K562 (cell line): ENCODE measurements at regions not wholly inside any gene's neighbourhood (a gene's known extent, or its start where the extent isn't known, plus 50 kb on each side); places are given as distances from the start of the nearest gene placed in this dataset.

Experiments used
- ATAC-seq: fragments of 200-7000 bp; cut with Tn5 transposase; 3 replicates; pipeline ENCODE4 v1.9.1; 2020; ENCODE audit warnings: moderate library complexity
- BruUV-seq: library from RNA; stranded (reverse); fragments of 400-500 nt; replicated peaks from 2 replicates; lab custom pipeline; 2021; lab: Mats Ljungman, UMichigan
- CTCF ChIA-PET: fragments of 300-600 bp; formaldehyde crosslinking; extraction: SDS; loops from one replicate; lab custom pipeline; 2021; ENCODE audit warnings: low intra/inter-chr PET ratio; lab: Yijun Ruan, JAX
- POLR2A ChIA-PET: fragments of 300-600, 350-650 bp; sonication (Branson Sonifier 250); formaldehyde crosslinking; extraction: SDS; loops from one replicate; lab custom pipeline; 2021; ENCODE audit warnings: antibody characterized with exemption, inconsistent platforms; lab: Yijun Ruan, JAX
- DNase-seq, 4 experiments: peaks; one replicate each; pipeline versions ENCODE4 v3.0.0 to v3.0.0-alpha.2; 2011 to 2018; ENCODE audit warnings: low spot score in 3 of 4, mixed read lengths in 3 of 4; ENCODE audit errors: extremely low read depth in 1 of 4
- FAIRE-seq: peaks from 2 replicates; lab custom pipeline; 2011; peaks lifted over from hg19 to GRCh38; lab: Jason Lieb, UNC
- H2AFZ ChIP-seq: 2 replicates; pipeline ENCODE4 v1.6.0; 2011; ENCODE audit warnings: low read depth, low read length, control low read depth, inconsistent platforms
- H3K27ac ChIP-seq: fragments of 200-600 bp; 3 replicates; pipeline ENCODE4 v1.8.0; 2011; ENCODE audit warnings: low read depth, mild to moderate bottlenecking, control low read depth, inconsistent platforms, low read length, moderate library complexity, mixed read lengths; ENCODE audit errors: extremely low read depth
- H3K27me3 ChIP-seq, 2 experiments: fragments of 300-600 bp in 1 of 2; 2 replicates in 1 of 2; 3 replicates in 1 of 2; pipeline versions ENCODE4 v1.6.0 to v1.8.0; 2011; ENCODE audit warnings: inconsistent platforms in 2 of 2, low read length in 2 of 2, mild to moderate bottlenecking in 1 of 2, mixed read lengths in 1 of 2, moderate library complexity in 1 of 2; ENCODE audit not compliant: control insufficient read depth in 2 of 2, insufficient read depth in 2 of 2
- H3K36me3 ChIP-seq: fragments of 300-600 bp; 3 replicates; pipeline ENCODE4 v1.8.0; 2011; ENCODE audit warnings: mild to moderate bottlenecking, low read length, inconsistent platforms; ENCODE audit not compliant: control insufficient read depth, insufficient read depth
- H3K4me1 ChIP-seq, 2 experiments: fragments of 200-600 bp in 1 of 2; replicated peaks in 1 of 2; 2 replicates in 1 of 2; 3 replicates in 1 of 2; pipeline versions ENCODE4 v1.5.1 to v1.8.0; 2011; ENCODE audit warnings: inconsistent platforms in 2 of 2, low read length in 2 of 2, mild to moderate bottlenecking in 1 of 2, mixed read lengths in 1 of 2, moderate library complexity in 1 of 2; ENCODE audit not compliant: control insufficient read depth in 2 of 2, insufficient read depth in 2 of 2
- H3K4me2 ChIP-seq: 2 replicates; pipeline ENCODE4 v1.6.1; 2011; ENCODE audit warnings: low read length, control low read depth, inconsistent platforms, mixed read lengths; ENCODE audit not compliant: insufficient read depth
- H3K4me3 ChIP-seq: fragments of 200-600 bp; sonication (generic), shearing (Covaris generic); 2 replicates; pipeline ENCODE4 v1.5.1; 2016; ENCODE audit warnings: control low read depth, inconsistent platforms
- H3K79me2 ChIP-seq: fragments of 200-600 bp; 3 replicates; pipeline ENCODE4 v1.8.0; 2011; ENCODE audit warnings: low read length, inconsistent platforms; ENCODE audit not compliant: control insufficient read depth, insufficient read depth
- H3K9ac ChIP-seq, 2 experiments: 2 replicates each; pipeline versions ENCODE4 v1.6.0 to v1.6.1; 2011; ENCODE audit warnings: low read depth in 2 of 2, low read length in 2 of 2, control low read depth in 1 of 2, inconsistent platforms in 1 of 2, mild to moderate bottlenecking in 1 of 2, mixed read lengths in 1 of 2; ENCODE audit not compliant: insufficient read depth in 1 of 2
- H3K9me1 ChIP-seq: one replicate; pipeline ENCODE4 v1.6.0; 2011; ENCODE audit warnings: inconsistent platforms, mild to moderate bottlenecking, low read length, moderate library complexity; ENCODE audit not compliant: control insufficient read depth, insufficient read depth
- H3K9me3 ChIP-seq: replicated peaks from 2 replicates; pipeline ENCODE4 v1.5.1; 2011; ENCODE audit warnings: low read depth, low read length, inconsistent platforms; ENCODE audit not compliant: control insufficient read depth, insufficient read depth
- H4K20me1 ChIP-seq: replicated peaks from 2 replicates; pipeline ENCODE4 v1.6.1; 2011; ENCODE audit warnings: low read length, inconsistent platforms, mixed read lengths; ENCODE audit not compliant: control insufficient read depth, insufficient read depth
- CBX3 ChIP-seq, 2 experiments: IDR thresholded peaks; 1 replicate in 1 of 2; 2 replicates in 1 of 2; pipeline ENCODE4 v1.6.1; 2012; ENCODE audit warnings: inconsistent platforms in 2 of 2, low read length in 2 of 2, borderline replicate concordance in 1 of 2, control low read depth in 1 of 2
- HIVEP1 ChIP-seq: fragments of 250-450 bp; sonication (Bioruptor Pico); IDR thresholded peaks from 2 replicates; pipeline ENCODE4 v1.4.0; 2020; ENCODE audit warnings: mild to moderate bottlenecking
- KAT8 ChIP-seq: fragments of 450-650 bp; IDR thresholded peaks from 2 replicates; pipeline ENCODE4 v1.6.1; 2016; ENCODE audit warnings: low read depth, mild to moderate bottlenecking
- NFYB ChIP-seq: IDR thresholded peaks from 2 replicates; pipeline ENCODE4 v1.6.1; 2011; ENCODE audit warnings: mild to moderate bottlenecking, moderate library complexity; ENCODE audit not compliant: insufficient read length; ENCODE audit errors: extremely low read depth
- RNF2 ChIP-seq: sonication (generic); IDR thresholded peaks from 2 replicates; pipeline ENCODE4 v1.6.1; 2016
- ZC3H4 ChIP-seq: sonication (generic); formaldehyde crosslinking; IDR thresholded peaks from 2 replicates; pipeline ENCODE4 v1.9.0; 2021; ENCODE audit warnings: missing genetic modification reagents, borderline replicate concordance
- ZNF347 ChIP-seq: fragments of 450-650 bp; formaldehyde crosslinking; IDR thresholded peaks from 2 replicates; pipeline ENCODE4 v1.4.0; 2020; ENCODE audit warnings: low read depth, mild to moderate bottlenecking, moderate library complexity
- whole genome bisulfite sequencing: fragments of 100-300 bp; shearing (Covaris generic); methylation state at CpG from one replicate; pipeline ENCODE4 v1.1.6; 2016; ENCODE audit warnings: low coverage, mixed read lengths; ENCODE audit not compliant: insufficient coverage; ENCODE audit errors: missing lambda C conversion rate; 5-methylcytosine and 5-hydroxymethylcytosine counted together
- in situ Hi-C: fragments of 300-500 bp; cut with MboI; formaldehyde crosslinking; loops from 4 replicates; pipeline ENCODE4 v1.15.0; 2018; ENCODE audit warnings: inconsistent platforms, mixed read lengths
- intact Hi-C: fragments of 100-400 bp; cut with micrococcal nuclease; formaldehyde crosslinking; loops from 2 replicates; pipeline ENCODE4 v1.14.2; 2022
- TF ChIP-seq, protein P1 (sequence below), 2 experiments: fragments of 450-650 bp; formaldehyde crosslinking in 1 of 2; IDR thresholded peaks; 2 replicates each; pipeline versions ENCODE4 v1.4.0 to v1.6.1; 2014 to 2020; ENCODE audit warnings: mild to moderate bottlenecking in 2 of 2, borderline replicate concordance in 1 of 2, low read depth in 1 of 2

- no peaks in the 10 kb centered on the region for H3K79me2 ChIP-seq
- in situ Hi-C loops, result no loop called here
- TF ChIP-seq NFYB, result no peak
- TF ChIP-seq RNF2, result no peak
- TF ChIP-seq CBX3 (IDR thresholded peaks at IDR 0.05; ENCODE audit: borderline replicate concordance in 1 of 2, low read length in 2 of 2), result no peak
- TF ChIP-seq, all 486 proteins: peak for 0
- ATAC-seq (no peak), DNase-seq (no peak), FAIRE-seq (no peak)
- H3K36me3 ChIP-seq, result no peaks in the 10 kb centered on the region
- H3K4me2 ChIP-seq, result no peak overlapping the region
- CTCF ChIA-PET, result no interaction called here
- no peaks in the 10 kb centered on the region for H3K27me3 ChIP-seq
- BruUV-seq, result no TSS peak
- no peaks in the 10 kb centered on the region for H3K9me1 ChIP-seq
- H3K27ac ChIP-seq, result no peak overlapping the region
- no peak overlapping the region for H3K9ac ChIP-seq
- POLR2A ChIA-PET, result no interaction called here
- H2AFZ ChIP-seq, result no peak overlapping the region
- no peaks in the 10 kb centered on the region for H3K4me1 ChIP-seq
- H3K4me3 ChIP-seq, result no peak overlapping the region
- H3K9me3 ChIP-seq, result no peaks in the 10 kb centered on the region; the same call in 1 of the 2 replicates
- intact Hi-C loops, result no loop called here
- no peaks in the 10 kb centered on the region for H4K20me1 ChIP-seq
These were observed 1318.5 kb upstream of the ADGRL3 start for GRCh38 chr4:59881632-59882031.

GRCh38 chr4:59904331-59904730 lies 1295.8 kb upstream of the ADGRL3 start:
- Histone ChIP-seq H3K4me2 (no peak overlapping the region), H3K27ac (no peak overlapping the region), H3K9me3 (0 out of 2 replicates have a peak, but pooled peaks cover 2% of the 10 kb centered on the region), H3K4me1 (no peaks in the 10 kb centered on the region), H3K9me1 (no peaks in the 10 kb centered on the region), H3K4me3 (no peak overlapping the region), H3K9ac (no peak overlapping the region), H3K36me3 (no peaks in the 10 kb centered on the region), H3K27me3 (no peaks in the 10 kb centered on the region), H2AFZ (no peak overlapping the region), H3K79me2 (no peaks in the 10 kb centered on the region), H4K20me1 (no peaks in the 10 kb centered on the region)
- TF ChIP-seq ZC3H4 (no peak), HIVEP1 (CRISPR knock-in tag) (no peak), ZNF347 (CRISPR knock-in tag) (no peak), KAT8 (no peak)
- TF ChIP-seq, protein P1, sequence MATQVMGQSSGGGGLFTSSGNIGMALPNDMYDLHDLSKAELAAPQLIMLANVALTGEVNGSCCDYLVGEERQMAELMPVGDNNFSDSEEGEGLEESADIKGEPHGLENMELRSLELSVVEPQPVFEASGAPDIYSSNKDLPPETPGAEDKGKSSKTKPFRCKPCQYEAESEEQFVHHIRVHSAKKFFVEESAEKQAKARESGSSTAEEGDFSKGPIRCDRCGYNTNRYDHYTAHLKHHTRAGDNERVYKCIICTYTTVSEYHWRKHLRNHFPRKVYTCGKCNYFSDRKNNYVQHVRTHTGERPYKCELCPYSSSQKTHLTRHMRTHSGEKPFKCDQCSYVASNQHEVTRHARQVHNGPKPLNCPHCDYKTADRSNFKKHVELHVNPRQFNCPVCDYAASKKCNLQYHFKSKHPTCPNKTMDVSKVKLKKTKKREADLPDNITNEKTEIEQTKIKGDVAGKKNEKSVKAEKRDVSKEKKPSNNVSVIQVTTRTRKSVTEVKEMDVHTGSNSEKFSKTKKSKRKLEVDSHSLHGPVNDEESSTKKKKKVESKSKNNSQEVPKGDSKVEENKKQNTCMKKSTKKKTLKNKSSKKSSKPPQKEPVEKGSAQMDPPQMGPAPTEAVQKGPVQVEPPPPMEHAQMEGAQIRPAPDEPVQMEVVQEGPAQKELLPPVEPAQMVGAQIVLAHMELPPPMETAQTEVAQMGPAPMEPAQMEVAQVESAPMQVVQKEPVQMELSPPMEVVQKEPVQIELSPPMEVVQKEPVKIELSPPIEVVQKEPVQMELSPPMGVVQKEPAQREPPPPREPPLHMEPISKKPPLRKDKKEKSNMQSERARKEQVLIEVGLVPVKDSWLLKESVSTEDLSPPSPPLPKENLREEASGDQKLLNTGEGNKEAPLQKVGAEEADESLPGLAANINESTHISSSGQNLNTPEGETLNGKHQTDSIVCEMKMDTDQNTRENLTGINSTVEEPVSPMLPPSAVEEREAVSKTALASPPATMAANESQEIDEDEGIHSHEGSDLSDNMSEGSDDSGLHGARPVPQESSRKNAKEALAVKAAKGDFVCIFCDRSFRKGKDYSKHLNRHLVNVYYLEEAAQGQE (IDR thresholded peaks at IDR 0.05; ENCODE audit: borderline replicate concordance), result no peak
- TF ChIP-seq, protein P1 (CRISPR knock-in tag; IDR thresholded peaks at IDR 0.05; ENCODE audit: low read depth), result no peak
- FAIRE-seq, result no peak
- WGBS, result 0% methylated on average over 3 of the region's 3 CpGs
- no peak for DNase-seq
- CTCF ChIA-PET, result no interaction called here
- no TSS peak for BruUV-seq
- no peak for ATAC-seq
- in situ Hi-C loops, result no loop called here
- intact Hi-C loops, result no loop called here
- POLR2A ChIA-PET, result no interaction called here
